Mesothelial cell of epicardium (in vitro differentiated cells): ENCODE measurements at regions not wholly inside any gene's neighbourhood (a gene's known extent, or its start where the extent isn't known, plus 50 kb on each side); places are given as distances from the start of the nearest gene placed in this dataset.

Experiments
- DNase-seq, 2 experiments: peaks; one replicate each; pipeline ENCODE4 v3.0.0; 2021; ENCODE audit warnings: low spot score in 2 of 2; ENCODE audit not compliant: unreplicated experiment in 2 of 2
- H3K27ac Mint-ChIP-seq: 2 replicates; pipeline ENCODE4 v1.8.0; 2021; ENCODE audit warnings: mixed read lengths
- H3K27me3 Mint-ChIP-seq: 2 replicates; pipeline ENCODE4 v1.8.0; 2021; ENCODE audit warnings: low read depth, mixed read lengths
- H3K36me3 Mint-ChIP-seq: 2 replicates; pipeline ENCODE4 v1.8.0; 2021; ENCODE audit warnings: mixed read lengths
- H3K4me1 Mint-ChIP-seq: 2 replicates; pipeline ENCODE4 v1.8.0; 2021; ENCODE audit warnings: mixed read lengths
- H3K4me3 Mint-ChIP-seq: 2 replicates; pipeline ENCODE4 v1.8.0; 2021; ENCODE audit warnings: mild to moderate bottlenecking, moderate library complexity, mixed read lengths
- H3K9me3 Mint-ChIP-seq: 2 replicates; pipeline ENCODE4 v1.8.0; 2021; ENCODE audit warnings: mixed read lengths
- TF ChIP-seq, protein P1 (sequence below): fragments of 200-600 bp; sonication (generic); IDR thresholded peaks from one replicate; pipeline ENCODE4 v1.5.0; 2021; ENCODE audit warnings: antibody characterized with exemption; ENCODE audit not compliant: unreplicated experiment

DNA sequence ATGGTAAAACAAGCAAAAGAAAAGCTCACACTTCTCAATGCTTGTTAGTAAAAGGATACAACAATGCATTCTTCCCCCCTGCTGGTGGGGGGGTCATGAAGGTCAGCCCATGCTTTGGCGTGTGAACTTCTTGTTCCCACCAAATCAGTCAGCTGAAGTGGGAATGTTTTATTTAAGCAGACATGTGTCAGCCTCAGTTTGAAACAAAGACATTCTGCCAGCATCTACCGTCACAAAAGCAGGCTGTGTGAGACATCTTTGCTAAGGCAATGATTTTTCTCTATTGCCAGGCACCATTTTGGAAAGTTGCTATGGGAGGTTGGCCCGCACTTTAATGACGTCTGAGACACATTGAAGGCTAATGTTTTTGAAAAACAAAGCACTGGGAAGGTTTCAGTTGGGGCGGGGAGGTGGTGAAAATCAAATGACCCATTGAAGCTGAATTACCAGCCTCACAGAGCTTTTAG lies 206.6 kb downstream of the TLE3 start:
- Mint-ChIP-seq H3K9me3 (peaks cover 4% of the 10 kb centered on the region), H3K36me3 (no peaks in the 10 kb centered on the region), H3K4me1 (peaks cover 12% of the 10 kb centered on the region), H3K4me3 (no peak overlapping the region), H3K27ac (no peak overlapping the region), H3K27me3 (peaks cover 47% of the 10 kb centered on the region)
- no peak for DNase-seq
- TF ChIP-seq, protein P1, sequence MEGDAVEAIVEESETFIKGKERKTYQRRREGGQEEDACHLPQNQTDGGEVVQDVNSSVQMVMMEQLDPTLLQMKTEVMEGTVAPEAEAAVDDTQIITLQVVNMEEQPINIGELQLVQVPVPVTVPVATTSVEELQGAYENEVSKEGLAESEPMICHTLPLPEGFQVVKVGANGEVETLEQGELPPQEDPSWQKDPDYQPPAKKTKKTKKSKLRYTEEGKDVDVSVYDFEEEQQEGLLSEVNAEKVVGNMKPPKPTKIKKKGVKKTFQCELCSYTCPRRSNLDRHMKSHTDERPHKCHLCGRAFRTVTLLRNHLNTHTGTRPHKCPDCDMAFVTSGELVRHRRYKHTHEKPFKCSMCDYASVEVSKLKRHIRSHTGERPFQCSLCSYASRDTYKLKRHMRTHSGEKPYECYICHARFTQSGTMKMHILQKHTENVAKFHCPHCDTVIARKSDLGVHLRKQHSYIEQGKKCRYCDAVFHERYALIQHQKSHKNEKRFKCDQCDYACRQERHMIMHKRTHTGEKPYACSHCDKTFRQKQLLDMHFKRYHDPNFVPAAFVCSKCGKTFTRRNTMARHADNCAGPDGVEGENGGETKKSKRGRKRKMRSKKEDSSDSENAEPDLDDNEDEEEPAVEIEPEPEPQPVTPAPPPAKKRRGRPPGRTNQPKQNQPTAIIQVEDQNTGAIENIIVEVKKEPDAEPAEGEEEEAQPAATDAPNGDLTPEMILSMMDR, result no peak

DNA sequence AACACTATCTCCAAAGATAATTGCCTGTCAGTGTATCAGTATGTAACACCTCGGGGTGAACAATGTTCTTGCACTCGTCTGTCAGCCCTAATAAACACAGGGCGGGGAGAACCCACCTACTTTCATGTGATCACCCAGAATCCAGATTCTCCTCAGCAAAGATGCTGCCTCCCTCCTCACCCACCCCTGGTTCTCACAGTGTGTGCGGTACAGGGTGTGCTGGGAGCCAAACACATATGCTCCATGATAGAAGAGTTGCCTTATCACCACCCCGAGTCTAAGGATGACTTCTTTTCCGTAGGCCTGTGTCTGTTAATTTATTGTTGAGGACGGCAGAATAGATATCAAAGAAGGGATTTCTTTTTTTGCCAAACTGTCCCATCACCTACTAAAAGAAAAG lies 206.1 kb downstream of the TLE3 start:
- H3K4me1 Mint-ChIP-seq, result peaks cover 12% of the 10 kb centered on the region
- H3K36me3 Mint-ChIP-seq, result no peaks in the 10 kb centered on the region
- no peak for DNase-seq
- TF ChIP-seq, protein P1, result no peak
- no peak overlapping the region for H3K27ac Mint-ChIP-seq
- H3K9me3 Mint-ChIP-seq, result peaks cover 4% of the 10 kb centered on the region
- H3K27me3 Mint-ChIP-seq, result peaks cover 47% of the 10 kb centered on the region
- no peak overlapping the region for H3K4me3 Mint-ChIP-seq

DNA sequence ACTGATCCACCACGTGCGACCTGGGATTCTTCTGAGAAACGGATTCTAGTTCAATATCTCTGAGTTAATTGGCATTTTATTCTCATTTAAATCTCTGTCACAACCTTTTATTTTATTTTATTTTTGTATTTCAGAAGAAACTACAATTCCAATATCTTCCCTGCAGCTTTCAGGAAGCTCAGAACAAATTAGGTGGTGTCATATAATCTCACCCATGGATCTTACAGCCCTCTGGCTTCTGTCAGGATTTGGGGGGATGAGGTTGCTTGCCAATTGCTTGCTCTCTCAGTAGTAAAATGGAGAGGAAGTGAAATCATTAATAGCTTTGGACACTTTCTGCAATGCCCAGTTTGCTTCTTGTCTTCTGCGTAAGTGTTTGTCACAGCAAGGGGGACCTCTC lies 205.4 kb downstream of the TLE3 start:
- Mint-ChIP-seq H3K4me1 (peaks cover 12% of the 10 kb centered on the region), H3K27me3 (peaks cover 47% of the 10 kb centered on the region), H3K4me3 (no peak overlapping the region), H3K36me3 (no peaks in the 10 kb centered on the region), H3K27ac (no peak overlapping the region), H3K9me3 (peaks cover 4% of the 10 kb centered on the region)
- TF ChIP-seq, protein P1, result no peak
- no peak for DNase-seq

DNA sequence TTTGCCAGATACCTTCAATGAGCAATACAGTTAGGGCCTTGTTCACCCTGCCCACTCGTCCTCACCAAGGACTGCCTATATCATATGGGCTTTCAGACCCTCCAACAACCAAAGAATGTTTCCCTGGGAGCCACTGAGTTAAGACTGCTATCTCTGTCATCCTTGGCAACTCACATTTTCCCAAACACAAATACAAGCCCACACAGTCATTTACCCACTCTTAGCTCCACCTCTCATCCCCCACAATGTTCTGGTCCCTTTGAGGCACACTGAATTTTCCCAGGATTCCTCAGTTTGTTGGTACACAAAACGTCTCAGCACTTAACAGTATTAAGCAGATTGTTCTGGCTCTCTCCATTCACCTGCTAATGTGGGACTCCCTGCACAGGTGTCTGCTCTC lies 204.6 kb downstream of the TLE3 start:
- no peak overlapping the region for H3K27ac Mint-ChIP-seq
- no peak for DNase-seq
- TF ChIP-seq, protein P1, result no peak
- H3K4me1 Mint-ChIP-seq, result peaks cover 12% of the 10 kb centered on the region
- peaks cover 4% of the 10 kb centered on the region for H3K9me3 Mint-ChIP-seq
- no peak overlapping the region for H3K4me3 Mint-ChIP-seq
- H3K36me3 Mint-ChIP-seq, result no peaks in the 10 kb centered on the region
- peaks cover 47% of the 10 kb centered on the region for H3K27me3 Mint-ChIP-seq

DNA sequence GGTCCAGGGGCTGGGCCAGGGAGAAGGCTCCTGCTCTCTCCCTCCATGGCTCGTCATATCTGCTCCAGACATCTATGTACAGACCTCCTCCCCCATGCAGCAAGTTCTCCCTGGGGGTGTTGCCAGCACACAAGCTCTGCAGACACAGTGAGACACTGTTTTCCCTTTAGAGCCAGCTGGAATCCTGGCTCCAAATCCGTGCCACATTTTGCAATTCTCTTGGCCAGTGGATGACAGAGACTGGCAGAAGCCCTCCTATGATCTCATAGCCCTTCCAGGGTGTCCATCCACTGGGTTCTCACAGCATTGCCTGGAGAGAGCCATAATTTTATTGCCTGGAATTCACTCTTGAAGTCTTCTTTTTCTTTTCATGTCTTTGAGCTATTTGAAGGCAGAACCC lies 203.9 kb downstream of the TLE3 start:
- H3K9me3 Mint-ChIP-seq, result peaks cover 4% of the 10 kb centered on the region
- no peak for DNase-seq
- peaks cover 12% of the 10 kb centered on the region for H3K4me1 Mint-ChIP-seq
- H3K4me3 Mint-ChIP-seq, result no peak overlapping the region
- TF ChIP-seq, protein P1, result no peak
- H3K27me3 Mint-ChIP-seq, result peaks cover 42% of the 10 kb centered on the region
- H3K36me3 Mint-ChIP-seq, result no peaks in the 10 kb centered on the region
- H3K27ac Mint-ChIP-seq, result no peak overlapping the region

DNA sequence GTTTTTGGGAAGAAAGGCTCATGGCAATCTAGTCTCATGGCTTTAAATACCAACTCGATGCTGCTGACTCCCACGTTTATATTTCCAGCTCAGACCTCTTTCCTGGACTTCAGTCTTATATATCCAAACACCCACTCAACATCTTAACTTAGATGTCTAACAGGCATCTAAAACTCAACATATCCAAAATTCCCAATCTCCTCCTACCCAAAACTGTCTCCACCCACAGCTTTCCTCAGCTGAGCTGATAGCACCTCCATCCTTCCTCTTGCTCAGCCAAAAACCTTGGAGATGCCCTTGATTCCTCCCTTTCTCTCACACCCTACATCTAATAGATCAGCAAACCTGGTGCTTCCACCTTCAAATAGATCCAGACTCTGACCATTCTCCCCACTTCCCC lies 202.5 kb downstream of the TLE3 start:
- Mint-ChIP-seq H3K9me3 (peaks cover 4% of the 10 kb centered on the region), H3K4me1 (peaks cover 12% of the 10 kb centered on the region), H3K4me3 (no peak overlapping the region), H3K36me3 (no peaks in the 10 kb centered on the region), H3K27ac (no peak overlapping the region), H3K27me3 (peaks cover 47% of the 10 kb centered on the region)
- TF ChIP-seq, protein P1, result no peak
- DNase-seq, result no peak
